ENCODE measurements at regions not wholly inside any gene's neighbourhood (a gene's known extent, or its start where the extent isn't known, plus 50 kb on each side); places are given as distances from the start of the nearest gene placed in this dataset.

DNA sequence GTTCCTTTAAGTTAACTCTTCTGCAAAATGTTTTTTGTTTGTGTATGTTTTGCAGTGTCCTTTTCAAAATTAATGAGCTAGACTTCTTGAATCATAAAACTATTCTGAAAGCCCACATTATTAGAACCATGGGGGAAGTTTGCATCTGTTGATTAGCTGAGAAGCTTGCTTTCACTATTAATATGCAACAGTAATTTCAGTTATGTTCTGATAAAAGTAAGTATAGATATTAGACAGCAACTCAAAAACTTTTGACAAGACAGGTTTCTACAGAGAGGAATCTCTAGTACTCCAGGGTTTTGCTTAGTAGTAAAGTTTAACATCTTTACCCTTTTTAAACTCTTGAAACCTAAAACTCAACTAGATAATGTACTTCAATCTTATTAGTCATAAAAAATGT, 147.8 kb downstream of the UBE2E3 start:
- H3K27ac Mint-ChIP-seq (ENCODE audit: unreplicated experiment) = no peak overlapping the region
- no peak overlapping the region for H3K4me3 Mint-ChIP-seq (ENCODE audit: unreplicated experiment)
- H3K9me3 Mint-ChIP-seq (ENCODE audit: unreplicated experiment) = no peaks in the 10 kb centered on the region
- H3K27me3 Mint-ChIP-seq (ENCODE audit: unreplicated experiment) = no peaks in the 10 kb centered on the region
- TF ChIP-seq, protein P1, sequence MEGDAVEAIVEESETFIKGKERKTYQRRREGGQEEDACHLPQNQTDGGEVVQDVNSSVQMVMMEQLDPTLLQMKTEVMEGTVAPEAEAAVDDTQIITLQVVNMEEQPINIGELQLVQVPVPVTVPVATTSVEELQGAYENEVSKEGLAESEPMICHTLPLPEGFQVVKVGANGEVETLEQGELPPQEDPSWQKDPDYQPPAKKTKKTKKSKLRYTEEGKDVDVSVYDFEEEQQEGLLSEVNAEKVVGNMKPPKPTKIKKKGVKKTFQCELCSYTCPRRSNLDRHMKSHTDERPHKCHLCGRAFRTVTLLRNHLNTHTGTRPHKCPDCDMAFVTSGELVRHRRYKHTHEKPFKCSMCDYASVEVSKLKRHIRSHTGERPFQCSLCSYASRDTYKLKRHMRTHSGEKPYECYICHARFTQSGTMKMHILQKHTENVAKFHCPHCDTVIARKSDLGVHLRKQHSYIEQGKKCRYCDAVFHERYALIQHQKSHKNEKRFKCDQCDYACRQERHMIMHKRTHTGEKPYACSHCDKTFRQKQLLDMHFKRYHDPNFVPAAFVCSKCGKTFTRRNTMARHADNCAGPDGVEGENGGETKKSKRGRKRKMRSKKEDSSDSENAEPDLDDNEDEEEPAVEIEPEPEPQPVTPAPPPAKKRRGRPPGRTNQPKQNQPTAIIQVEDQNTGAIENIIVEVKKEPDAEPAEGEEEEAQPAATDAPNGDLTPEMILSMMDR (IDR thresholded peaks at IDR 0.05) = no peak
- H3K36me3 Mint-ChIP-seq (ENCODE audit: unreplicated experiment) = no peaks in the 10 kb centered on the region
- DNase-seq (ENCODE audit: extremely low spot score, unreplicated experiment) = no peak
- peaks cover 23% of the 10 kb centered on the region for H3K4me1 Mint-ChIP-seq (ENCODE audit: unreplicated experiment)

DNA sequence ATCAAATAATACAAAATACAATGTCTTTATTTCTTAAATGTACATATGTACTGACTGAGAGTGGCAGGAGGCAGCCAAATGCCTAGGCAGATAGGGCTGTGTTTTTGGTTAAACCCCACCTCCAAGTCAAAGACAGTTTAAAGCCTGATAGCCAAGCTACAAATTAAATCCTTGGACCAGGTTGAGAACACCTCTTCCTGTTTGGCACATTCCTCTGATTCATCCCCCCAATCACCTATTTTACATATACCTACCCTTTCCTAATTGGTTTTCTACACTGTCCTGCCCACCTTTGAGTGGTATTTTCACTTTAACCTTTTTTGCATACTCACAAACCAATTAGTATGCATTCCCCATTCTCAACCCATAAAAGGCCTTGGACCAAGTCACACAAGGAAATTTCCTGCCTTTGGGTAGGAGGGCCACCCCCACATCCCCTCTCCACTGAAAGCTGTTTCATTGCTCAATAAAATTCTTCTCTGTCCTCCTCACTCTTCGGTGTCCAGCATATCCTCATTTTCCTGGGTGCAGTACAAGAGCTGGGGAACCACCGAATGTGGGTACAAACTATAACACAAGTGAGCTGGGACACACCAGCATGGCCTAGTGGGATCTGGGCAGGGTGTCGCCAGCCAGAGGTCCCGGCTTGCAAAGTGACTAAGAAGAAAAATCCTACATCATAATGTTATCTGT, 149.1 kb downstream of the UBE2E3 start:
- DNase-seq (ENCODE audit: extremely low spot score, unreplicated experiment) = no peak
- H3K9me3 Mint-ChIP-seq (ENCODE audit: unreplicated experiment) = no peaks in the 10 kb centered on the region
- peaks cover 12% of the 10 kb centered on the region for H3K4me1 Mint-ChIP-seq (ENCODE audit: unreplicated experiment)
- no peak overlapping the region for H3K4me3 Mint-ChIP-seq (ENCODE audit: unreplicated experiment)
- no peaks in the 10 kb centered on the region for H3K27me3 Mint-ChIP-seq (ENCODE audit: unreplicated experiment)
- H3K27ac Mint-ChIP-seq (ENCODE audit: unreplicated experiment) = no peak overlapping the region
- TF ChIP-seq, protein P1 (IDR thresholded peaks at IDR 0.05) = no peak
- H3K36me3 Mint-ChIP-seq (ENCODE audit: unreplicated experiment) = no peaks in the 10 kb centered on the region

DNA sequence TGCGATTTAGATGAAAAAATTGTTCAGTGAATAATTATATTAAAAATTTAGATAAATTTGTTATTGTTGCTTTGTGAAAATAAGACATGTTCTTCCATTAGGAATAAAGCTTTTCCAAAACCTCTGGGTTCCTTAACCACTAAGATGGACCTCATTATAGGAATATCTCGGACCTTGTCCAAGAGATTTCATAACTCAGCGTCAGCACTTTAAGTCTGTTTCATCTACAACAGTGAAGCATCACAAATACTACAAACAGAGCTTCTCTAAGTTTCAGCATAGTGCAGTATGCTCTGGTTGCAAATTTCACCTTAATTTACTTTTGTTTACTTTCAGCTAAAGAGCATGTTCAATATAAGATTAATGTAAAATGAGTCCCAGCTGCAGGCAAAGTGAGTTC, 150.3 kb downstream of the UBE2E3 start:
- TF ChIP-seq, protein P1 (IDR thresholded peaks at IDR 0.05) = no peak
- DNase-seq (ENCODE audit: extremely low spot score, unreplicated experiment) = no peak
- no peaks in the 10 kb centered on the region for H3K9me3 Mint-ChIP-seq (ENCODE audit: unreplicated experiment)
- no peak overlapping the region for H3K4me3 Mint-ChIP-seq (ENCODE audit: unreplicated experiment)
- H3K4me1 Mint-ChIP-seq (ENCODE audit: unreplicated experiment) = peaks cover 5% of the 10 kb centered on the region
- no peaks in the 10 kb centered on the region for H3K27me3 Mint-ChIP-seq (ENCODE audit: unreplicated experiment)
- peaks cover 3% of the 10 kb centered on the region for H3K36me3 Mint-ChIP-seq (ENCODE audit: unreplicated experiment)
- H3K27ac Mint-ChIP-seq (ENCODE audit: unreplicated experiment) = no peak overlapping the region

DNA sequence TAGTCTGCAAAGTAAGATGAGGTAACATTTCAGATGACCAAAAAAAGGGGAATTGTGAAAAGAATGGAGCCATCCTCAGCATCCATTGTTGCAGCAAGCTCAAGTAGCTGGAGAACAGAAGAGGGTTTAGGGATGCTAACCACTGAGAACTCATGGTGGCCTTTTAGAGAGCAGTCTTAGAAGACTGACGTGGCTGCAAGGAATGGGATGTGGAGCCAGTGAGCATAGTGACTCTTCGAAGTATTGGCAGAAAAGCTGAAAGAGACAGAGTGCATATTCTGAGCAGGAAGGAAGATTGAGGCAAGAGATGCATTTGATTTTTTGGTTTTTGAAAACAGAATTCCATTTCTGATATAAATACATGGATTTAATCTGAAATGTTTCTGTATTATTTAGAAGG, 151.2 kb downstream of the UBE2E3 start:
- DNase-seq (ENCODE audit: extremely low spot score, unreplicated experiment) = no peak
- peaks cover 5% of the 10 kb centered on the region for H3K9me3 Mint-ChIP-seq (ENCODE audit: unreplicated experiment)
- no peak overlapping the region for H3K4me3 Mint-ChIP-seq (ENCODE audit: unreplicated experiment)
- H3K4me1 Mint-ChIP-seq (ENCODE audit: unreplicated experiment) = peaks cover 5% of the 10 kb centered on the region
- H3K27me3 Mint-ChIP-seq (ENCODE audit: unreplicated experiment) = no peaks in the 10 kb centered on the region
- TF ChIP-seq, protein P1 (IDR thresholded peaks at IDR 0.05) = no peak
- peaks cover 6% of the 10 kb centered on the region for H3K36me3 Mint-ChIP-seq (ENCODE audit: unreplicated experiment)
- H3K27ac Mint-ChIP-seq (ENCODE audit: unreplicated experiment) = no peak overlapping the region

DNA sequence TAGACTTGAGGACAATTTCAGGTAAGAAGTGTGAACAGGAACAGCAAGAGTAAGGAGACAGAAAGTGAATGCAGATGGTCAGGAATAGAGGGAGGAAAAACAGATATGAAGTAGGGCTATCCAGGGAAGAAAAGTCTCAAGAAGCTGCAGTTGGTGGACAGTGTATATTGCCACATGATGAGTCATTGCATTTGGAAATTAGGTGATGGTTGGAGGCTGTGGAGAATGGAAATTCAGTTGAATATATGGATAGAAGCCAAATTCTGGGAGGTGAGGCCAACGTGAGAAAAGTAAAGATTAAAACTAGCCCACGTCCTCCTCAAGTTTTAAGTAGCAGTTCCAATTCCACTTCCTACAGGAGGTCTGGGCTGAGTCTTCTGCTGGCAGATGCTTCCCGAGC, 158.4 kb downstream of the UBE2E3 start:
- H3K4me1 Mint-ChIP-seq (ENCODE audit: unreplicated experiment) = peaks cover 6% of the 10 kb centered on the region
- H3K4me3 Mint-ChIP-seq (ENCODE audit: unreplicated experiment) = no peak overlapping the region
- TF ChIP-seq, protein P1 (IDR thresholded peaks at IDR 0.05) = no peak
- DNase-seq (ENCODE audit: extremely low spot score, unreplicated experiment) = no peak
- no peak overlapping the region for H3K27ac Mint-ChIP-seq (ENCODE audit: unreplicated experiment)
- peaks cover 6% of the 10 kb centered on the region for H3K36me3 Mint-ChIP-seq (ENCODE audit: unreplicated experiment)
- peaks cover 5% of the 10 kb centered on the region for H3K9me3 Mint-ChIP-seq (ENCODE audit: unreplicated experiment)
- no peaks in the 10 kb centered on the region for H3K27me3 Mint-ChIP-seq (ENCODE audit: unreplicated experiment)
